ENCODE measurements at regions not wholly inside any gene's neighbourhood (a gene's known extent, or its start where the extent isn't known, plus 50 kb on each side); places are given as distances from the start of the nearest gene placed in this dataset.

DNA sequence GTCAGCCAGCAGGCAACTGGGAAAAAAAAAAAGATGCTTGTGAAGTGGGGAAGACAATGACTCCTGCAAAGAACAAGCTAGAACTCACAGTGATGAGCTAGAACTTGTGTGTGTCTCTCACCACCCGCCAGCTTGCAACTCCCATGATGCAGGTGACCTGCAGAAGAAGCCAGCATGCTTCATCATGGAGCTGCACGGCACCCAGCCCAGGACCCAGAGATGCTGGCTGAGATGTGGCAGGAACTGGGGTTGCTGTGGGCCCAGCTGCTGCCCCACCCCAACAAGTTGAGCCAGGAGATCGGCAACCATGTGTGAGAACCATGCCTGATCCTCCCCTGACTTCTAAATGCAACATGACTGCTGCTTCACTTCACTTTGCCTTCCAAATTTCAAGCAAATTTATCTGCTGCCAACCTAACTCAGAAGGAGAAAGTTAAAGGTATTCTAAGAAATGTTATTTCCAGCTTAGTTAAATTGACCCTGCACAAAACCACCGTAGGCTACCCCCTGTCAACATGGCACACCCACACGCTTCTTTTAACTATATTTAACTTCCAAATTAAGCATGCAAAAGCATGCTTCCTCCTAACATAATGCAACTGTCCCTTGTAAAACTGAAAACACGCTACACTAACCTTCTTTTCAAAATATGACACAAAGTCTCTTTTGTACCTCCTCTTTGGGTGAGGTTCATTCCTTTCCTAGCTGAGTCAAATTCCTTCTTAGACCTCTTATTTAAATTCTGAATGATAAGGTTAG, 166.0 kb upstream of the IGSF21 start:
- TF ChIP-seq, protein P1, sequence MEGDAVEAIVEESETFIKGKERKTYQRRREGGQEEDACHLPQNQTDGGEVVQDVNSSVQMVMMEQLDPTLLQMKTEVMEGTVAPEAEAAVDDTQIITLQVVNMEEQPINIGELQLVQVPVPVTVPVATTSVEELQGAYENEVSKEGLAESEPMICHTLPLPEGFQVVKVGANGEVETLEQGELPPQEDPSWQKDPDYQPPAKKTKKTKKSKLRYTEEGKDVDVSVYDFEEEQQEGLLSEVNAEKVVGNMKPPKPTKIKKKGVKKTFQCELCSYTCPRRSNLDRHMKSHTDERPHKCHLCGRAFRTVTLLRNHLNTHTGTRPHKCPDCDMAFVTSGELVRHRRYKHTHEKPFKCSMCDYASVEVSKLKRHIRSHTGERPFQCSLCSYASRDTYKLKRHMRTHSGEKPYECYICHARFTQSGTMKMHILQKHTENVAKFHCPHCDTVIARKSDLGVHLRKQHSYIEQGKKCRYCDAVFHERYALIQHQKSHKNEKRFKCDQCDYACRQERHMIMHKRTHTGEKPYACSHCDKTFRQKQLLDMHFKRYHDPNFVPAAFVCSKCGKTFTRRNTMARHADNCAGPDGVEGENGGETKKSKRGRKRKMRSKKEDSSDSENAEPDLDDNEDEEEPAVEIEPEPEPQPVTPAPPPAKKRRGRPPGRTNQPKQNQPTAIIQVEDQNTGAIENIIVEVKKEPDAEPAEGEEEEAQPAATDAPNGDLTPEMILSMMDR (IDR thresholded peaks at IDR 0.05) = no peak
- H3K4me3 ChIP-seq = no peak overlapping the region
- DNase-seq (ENCODE audit: low spot score) = no peak
- no peak overlapping the region for H3K27ac ChIP-seq

- TF ChIP-seq, protein P1 (IDR thresholded peaks at IDR 0.05) = no peak
- DNase-seq (ENCODE audit: low spot score) = no peak
- Histone ChIP-seq H3K27ac (no peak overlapping the region), H3K4me3 (no peak overlapping the region)
These were observed 164.1 kb upstream of the IGSF21 start for GRCh38 chr1:17943506-17943905.

GRCh38 chr1:17944646-17945045, 163.0 kb upstream of the IGSF21 start:
- no peak for DNase-seq (ENCODE audit: low spot score)
- Histone ChIP-seq H3K4me3 (no peak overlapping the region), H3K27ac (no peak overlapping the region)
- TF ChIP-seq, protein P1 (IDR thresholded peaks at IDR 0.05) = no peak

- TF ChIP-seq, protein P1 (IDR thresholded peaks at IDR 0.05) = no peak
- no peak overlapping the region for H3K4me3 ChIP-seq
- no peak for DNase-seq (ENCODE audit: low spot score)
- H3K27ac ChIP-seq = no peak overlapping the region
These were observed 161.2 kb upstream of the IGSF21 start for GRCh38 chr1:17946434-17946833.

GRCh38 chr1:17948594-17948993, 159.0 kb upstream of the IGSF21 start:
- H3K4me3 ChIP-seq = no peak overlapping the region
- DNase-seq (ENCODE audit: low spot score) = no peak
- TF ChIP-seq, protein P1 (IDR thresholded peaks at IDR 0.05) = no peak
- H3K27ac ChIP-seq = no peak overlapping the region

GRCh38 chr1:17949511-17949910, 158.1 kb upstream of the IGSF21 start:
- TF ChIP-seq, protein P1 (IDR thresholded peaks at IDR 0.05) = no peak
- DNase-seq (ENCODE audit: low spot score) = no peak
- no peak overlapping the region for H3K4me3 ChIP-seq
- H3K27ac ChIP-seq = no peak overlapping the region

- no peak overlapping the region for H3K4me3 ChIP-seq
- DNase-seq (ENCODE audit: low spot score) = no peak
- H3K27ac ChIP-seq = no peak overlapping the region
- TF ChIP-seq, protein P1 (IDR thresholded peaks at IDR 0.05) = no peak
These were observed 156.9 kb upstream of the IGSF21 start for GRCh38 chr1:17950728-17951127.
